ENCODE measurements at regions not wholly inside any gene's neighbourhood (a gene's known extent, or its start where the extent isn't known, plus 50 kb on each side); places are given as distances from the start of the nearest gene placed in this dataset.

- ChIA-PET POLR2A (no interaction called here), CTCF (no interaction called here)
- Mint-ChIP-seq H3K4me3 (ENCODE audit: unreplicated experiment) (no peak overlapping the region), H3K9me3 (ENCODE audit: unreplicated experiment) (no peaks in the 10 kb centered on the region), H3K36me3 (ENCODE audit: insufficient read depth, unreplicated experiment) (no peaks in the 10 kb centered on the region), H3K27ac (ENCODE audit: low read depth, unreplicated experiment) (no peak overlapping the region), H3K27me3 (ENCODE audit: insufficient read depth, unreplicated experiment) (no peaks in the 10 kb centered on the region), H3K4me1 (ENCODE audit: insufficient read depth, unreplicated experiment) (no peaks in the 10 kb centered on the region)
- no TSS peak for BruUV-seq (replicated peaks)
- no peak for DNase-seq (ENCODE audit: unreplicated experiment)
- TF ChIP-seq CTCF (IDR thresholded peaks at IDR 0.05; ENCODE audit: unreplicated experiment): no peak
- intact Hi-C loops (cut with micrococcal nuclease): no loop called here
Measured at GRCh38 chr11:80533463-80533862, 1092.6 kb upstream of the TENM4 start.

- Mint-ChIP-seq H3K4me3 (ENCODE audit: unreplicated experiment) (no peak overlapping the region), H3K27me3 (ENCODE audit: insufficient read depth, unreplicated experiment) (no peaks in the 10 kb centered on the region), H3K27ac (ENCODE audit: low read depth, unreplicated experiment) (no peak overlapping the region), H3K36me3 (ENCODE audit: insufficient read depth, unreplicated experiment) (no peaks in the 10 kb centered on the region), H3K9me3 (ENCODE audit: unreplicated experiment) (no peaks in the 10 kb centered on the region), H3K4me1 (ENCODE audit: insufficient read depth, unreplicated experiment) (no peaks in the 10 kb centered on the region)
- TF ChIP-seq CTCF (IDR thresholded peaks at IDR 0.05; ENCODE audit: unreplicated experiment): no peak
- no peak for DNase-seq (ENCODE audit: unreplicated experiment)
- intact Hi-C loops (cut with micrococcal nuclease): no loop called here
- POLR2A ChIA-PET: no interaction called here
- CTCF ChIA-PET: no interaction called here
- no TSS peak for BruUV-seq (replicated peaks)
Measured at GRCh38 chr11:80532633-80533232, 1091.9 kb upstream of the TENM4 start.

- intact Hi-C loops (cut with micrococcal nuclease): no loop called here
- POLR2A ChIA-PET: no interaction called here
- Mint-ChIP-seq H3K4me3 (ENCODE audit: unreplicated experiment) (no peak overlapping the region), H3K9me3 (ENCODE audit: unreplicated experiment) (no peaks in the 10 kb centered on the region), H3K27me3 (ENCODE audit: insufficient read depth, unreplicated experiment) (no peaks in the 10 kb centered on the region), H3K36me3 (ENCODE audit: insufficient read depth, unreplicated experiment) (no peaks in the 10 kb centered on the region), H3K27ac (ENCODE audit: low read depth, unreplicated experiment) (no peak overlapping the region), H3K4me1 (ENCODE audit: insufficient read depth, unreplicated experiment) (no peaks in the 10 kb centered on the region)
- CTCF ChIA-PET: interaction anchor here (0.5 kb wide), 1 partner anchor 56 kb away, joined by 3 read pairs; no protein-coding TSS in a partner anchor
- no TSS peak for BruUV-seq (replicated peaks)
- TF ChIP-seq CTCF (IDR thresholded peaks at IDR 0.05; ENCODE audit: unreplicated experiment): no peak
- no peak for DNase-seq (ENCODE audit: unreplicated experiment)
Measured at GRCh38 chr11:80529726-80530125, 1088.9 kb upstream of the TENM4 start.

GRCh38 chr11:80525663-80526405 lies 1085.0 kb upstream of the TENM4 start:
- H3K36me3 Mint-ChIP-seq (ENCODE audit: insufficient read depth, unreplicated experiment): no peaks in the 10 kb centered on the region
- no peaks in the 10 kb centered on the region for H3K27me3 Mint-ChIP-seq (ENCODE audit: insufficient read depth, unreplicated experiment)
- ChIA-PET CTCF (no interaction called here), POLR2A (interaction anchor here (1.1 kb wide), 1 partner anchor 9 kb away, joined by 3 read pairs; no protein-coding TSS in a partner anchor)
- intact Hi-C loops (cut with micrococcal nuclease): no loop called here
- H3K4me3 Mint-ChIP-seq (ENCODE audit: unreplicated experiment): no peak overlapping the region
- DNase-seq (ENCODE audit: unreplicated experiment): no peak
- H3K27ac Mint-ChIP-seq (ENCODE audit: low read depth, unreplicated experiment): no peak overlapping the region
- no TSS peak for BruUV-seq (replicated peaks)
- TF ChIP-seq CTCF (IDR thresholded peaks at IDR 0.05; ENCODE audit: unreplicated experiment): no peak
- H3K4me1 Mint-ChIP-seq (ENCODE audit: insufficient read depth, unreplicated experiment): no peaks in the 10 kb centered on the region
- no peaks in the 10 kb centered on the region for H3K9me3 Mint-ChIP-seq (ENCODE audit: unreplicated experiment)

All from MCF 10A (cell line).